ENCODE measurements at regions not wholly inside any gene's neighbourhood (a gene's known extent, or its start where the extent isn't known, plus 50 kb on each side); places are given as distances from the start of the nearest gene placed in this dataset.

GRCh38 chr9:103183701-103184171, 188.6 kb downstream of the CYLC2 start:
- Histone ChIP-seq H3K9me2 (replicated peaks; ENCODE audit: low read length) (no peaks in the 10 kb centered on the region), H4K20me1 (ENCODE audit: low read length) (no peaks in the 10 kb centered on the region), H3K4me2 (ENCODE audit: low read length) (no peak overlapping the region), H3F3A (ENCODE audit: low read length, unreplicated experiment) (no peaks in the 10 kb centered on the region), H3K36me3 (ENCODE audit: low read depth, low read length) (no peaks in the 10 kb centered on the region), H3K9ac (ENCODE audit: low read length) (no peak overlapping the region), H3K27me3 (ENCODE audit: low read length) (no peaks in the 10 kb centered on the region), H3K27ac (ENCODE audit: low read length) (no peak overlapping the region), H3K4me3 (ENCODE audit: low read length) (no peak overlapping the region), H2AFZ (ENCODE audit: low read length) (no peak overlapping the region), H3K9me3 (ENCODE audit: low read length) (no peaks in the 10 kb centered on the region), H3K79me2 (ENCODE audit: low read length) (no peaks in the 10 kb centered on the region), H3K4me1 (ENCODE audit: insufficient read depth, low read length) (no peaks in the 10 kb centered on the region)
- no TSS peak for BruUV-seq (replicated peaks)
- TF ChIP-seq EZH2 (IDR thresholded peaks at IDR 0.05; ENCODE audit: low read length, unreplicated experiment) = no peak
- no peak for TF ChIP-seq EZH2phosphoT487 (IDR thresholded peaks at IDR 0.05; ENCODE audit: borderline replicate concordance, low read length)
- TF ChIP-seq CTCF (conservative IDR thresholded peaks at IDR 0.05; ENCODE audit: low read depth, low read length) = no peak
- CTCF ChIA-PET = no interaction called here
- POLR2A ChIA-PET (ENCODE audit: unreplicated experiment) = no interaction called here
- intact Hi-C loops (cut with micrococcal nuclease) = no loop called here
- DNase-seq = peak; percentile 7
- ATAC-seq = no peak

GRCh38 chr9:103186959-103187358, 191.8 kb downstream of the CYLC2 start:
- BruUV-seq (replicated peaks) = no TSS peak
- CTCF ChIA-PET = no interaction called here

More at GRCh38 chr9:103186959-103187358, 191.8 kb downstream of the CYLC2 start:
- ATAC-seq = no peak
- no peaks in the 10 kb centered on the region for H3K9me3 ChIP-seq (ENCODE audit: low read length)
- no peak overlapping the region for H2AFZ ChIP-seq (ENCODE audit: low read length)
- H3K4me3 ChIP-seq (ENCODE audit: low read length) = no peak overlapping the region
- POLR2A ChIA-PET (ENCODE audit: unreplicated experiment) = no interaction called here
- intact Hi-C loops (cut with micrococcal nuclease) = no loop called here
- TF ChIP-seq CTCF (conservative IDR thresholded peaks at IDR 0.05; ENCODE audit: low read depth, low read length) (no peak), EZH2 (IDR thresholded peaks at IDR 0.05; ENCODE audit: low read length, unreplicated experiment) (no peak), EZH2phosphoT487 (IDR thresholded peaks at IDR 0.05; ENCODE audit: borderline replicate concordance, low read length) (no peak)
- H4K20me1 ChIP-seq (ENCODE audit: low read length) = no peaks in the 10 kb centered on the region
- H3K36me3 ChIP-seq (ENCODE audit: low read depth, low read length) = no peaks in the 10 kb centered on the region
- H3K27ac ChIP-seq (ENCODE audit: low read length) = no peak overlapping the region
- no peaks in the 10 kb centered on the region for H3K9me2 ChIP-seq (replicated peaks; ENCODE audit: low read length)
- H3F3A ChIP-seq (ENCODE audit: low read length, unreplicated experiment) = no peaks in the 10 kb centered on the region
- H3K4me1 ChIP-seq (ENCODE audit: insufficient read depth, low read length) = no peaks in the 10 kb centered on the region
- no peaks in the 10 kb centered on the region for H3K27me3 ChIP-seq (ENCODE audit: low read length)
- no peak overlapping the region for H3K9ac ChIP-seq (ENCODE audit: low read length)
- no peak for DNase-seq
- H3K79me2 ChIP-seq (ENCODE audit: low read length) = no peaks in the 10 kb centered on the region
- no peak overlapping the region for H3K4me2 ChIP-seq (ENCODE audit: low read length)
